ENCODE measurements at regions not wholly inside any gene's neighbourhood (a gene's known extent, or its start where the extent isn't known, plus 50 kb on each side); places are given as distances from the start of the nearest gene placed in this dataset.
A peak's percentile ranks its signal among the peaks of the same experiment; 100 is the strongest.
"Not testable (repeated sequence)": the region's sequence is repeated elsewhere in the genome, so short reads cannot be mapped to it uniquely, and the experiment has no call there.

DNA sequence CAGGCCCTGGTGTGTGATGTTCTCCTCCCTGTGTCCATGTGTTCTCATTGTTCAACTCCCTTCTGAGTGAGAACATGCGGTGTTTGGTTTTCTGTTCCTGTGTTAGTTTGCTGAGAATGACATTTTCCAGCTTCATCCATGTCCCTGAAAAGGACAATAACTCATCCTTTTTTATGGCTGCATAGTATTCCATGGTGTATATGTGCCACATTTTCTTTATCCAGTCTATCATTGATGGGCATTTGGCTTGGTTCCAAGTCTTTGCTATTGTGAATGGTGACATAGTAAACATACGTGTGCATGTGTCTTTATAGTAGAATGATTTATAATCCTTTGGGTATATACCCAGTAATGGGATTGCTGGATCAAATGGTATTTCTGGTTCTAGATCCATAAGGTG is 964.6 kb upstream of the CITED2 start:
- H3K9me3 Mint-ChIP-seq, H3K4me3 Mint-ChIP-seq: not testable (repeated sequence)
- H3K27me3 Mint-ChIP-seq = peaks cover 11% of the 10 kb centered on the region

DNA sequence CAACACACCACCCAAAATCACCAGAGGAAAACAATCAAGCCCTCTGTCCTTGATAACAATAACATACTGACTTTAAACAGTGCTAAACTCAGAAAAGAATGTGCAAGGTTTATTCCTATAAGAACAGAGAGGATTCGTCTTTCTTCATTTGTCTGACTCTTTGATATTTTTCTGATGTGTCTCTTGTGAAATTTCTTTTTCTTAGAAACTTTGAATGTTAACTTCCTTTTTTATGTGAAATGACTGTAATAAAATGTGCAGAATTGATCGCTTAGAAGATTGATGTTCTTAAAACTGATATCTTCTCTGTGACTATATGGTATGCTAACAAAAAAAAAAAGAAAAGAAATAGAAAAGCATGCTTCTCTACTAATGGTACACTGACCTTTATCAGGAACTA is 947.4 kb upstream of the CITED2 start:
- no peak for DNase-seq
- H3K4me3 Mint-ChIP-seq = no peak overlapping the region
- intact Hi-C loops (cut with micrococcal nuclease) = no loop called here
- H3K4me1 Mint-ChIP-seq (ENCODE audit: low read depth) = no peaks in the 10 kb centered on the region
- H3K27me3 Mint-ChIP-seq = peaks cover 2% of the 10 kb centered on the region
- ChIA-PET CTCF (no interaction called here), POLR2A (no interaction called here)
- no peaks in the 10 kb centered on the region for H3K36me3 Mint-ChIP-seq
- no peaks in the 10 kb centered on the region for H3K9me3 Mint-ChIP-seq
- no peak overlapping the region for H3K27ac Mint-ChIP-seq

More for the DNA sequence above, 964.6 kb upstream of the CITED2 start:
- H3K4me1 Mint-ChIP-seq (ENCODE audit: low read depth); DNase-seq; CTCF ChIA-PET; POLR2A ChIA-PET; intact Hi-C loops (cut with micrococcal nuclease); H3K36me3 Mint-ChIP-seq; H3K27ac Mint-ChIP-seq: not testable (repeated sequence)

DNA sequence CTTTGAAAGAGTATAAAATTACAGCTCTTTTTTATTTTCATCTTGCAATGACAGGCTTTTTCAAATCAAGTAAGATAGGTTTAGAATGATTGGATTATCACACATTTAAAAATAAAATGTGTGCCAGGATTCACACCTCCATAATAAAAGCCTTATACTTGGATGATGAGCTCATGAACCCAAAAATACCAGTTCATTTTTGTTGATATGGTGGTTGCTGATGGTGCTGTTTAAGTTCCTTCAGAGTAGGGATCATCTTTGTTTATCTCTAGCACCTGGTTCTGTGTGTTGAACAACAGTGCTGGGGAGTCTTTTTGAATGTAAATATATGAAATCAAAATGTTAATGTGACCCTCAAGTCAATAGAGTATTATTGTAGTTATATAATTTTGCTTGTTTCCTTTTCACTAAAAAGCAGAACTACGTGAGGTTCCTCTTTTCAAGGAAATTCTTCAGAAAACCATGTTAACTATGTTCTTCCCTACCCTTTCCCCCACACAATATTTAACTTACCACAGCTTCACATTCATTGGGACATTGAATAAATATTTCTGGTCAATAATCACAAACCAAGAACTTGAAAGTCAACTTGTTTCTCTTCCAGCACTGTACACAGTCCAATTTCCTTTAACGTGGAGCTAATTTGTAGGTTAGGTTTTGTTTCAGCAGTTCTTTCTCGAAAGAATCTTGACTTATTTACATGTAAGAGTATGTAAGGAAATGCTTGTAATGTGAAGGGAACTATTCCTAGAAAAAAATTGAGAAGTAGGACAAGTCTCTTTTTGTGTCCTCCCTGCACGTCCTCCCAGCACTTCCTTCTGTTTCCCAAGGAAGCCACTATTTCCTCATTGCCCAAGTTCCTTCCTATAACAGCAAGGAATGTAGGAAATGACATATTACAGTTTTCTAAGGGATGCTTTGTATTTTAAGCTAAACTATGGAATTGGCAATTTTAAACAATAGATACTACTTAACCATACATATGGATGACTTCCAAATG is 945.9 kb upstream of the CITED2 start:
- Mint-ChIP-seq H3K4me3 (no peak overlapping the region), H3K9me3 (no peaks in the 10 kb centered on the region), H3K27me3 (no peaks in the 10 kb centered on the region), H3K36me3 (no peaks in the 10 kb centered on the region), H3K4me1 (ENCODE audit: low read depth) (no peaks in the 10 kb centered on the region), H3K27ac (no peak overlapping the region)
- DNase-seq = no peak
- intact Hi-C loops (cut with micrococcal nuclease) = no loop called here
- ChIA-PET POLR2A (no interaction called here), CTCF (no interaction called here)

- POLR2A ChIA-PET = no interaction called here
Observed at GRCh38 chr6:140319209-140319608, 944.8 kb upstream of the CITED2 start.

GRCh38 chr6:140318408-140318807 is 944.0 kb upstream of the CITED2 start:
- Mint-ChIP-seq H3K27ac (no peak overlapping the region), H3K27me3 (no peaks in the 10 kb centered on the region), H3K4me3 (no peak overlapping the region), H3K36me3 (no peaks in the 10 kb centered on the region), H3K4me1 (ENCODE audit: low read depth) (no peaks in the 10 kb centered on the region), H3K9me3 (no peaks in the 10 kb centered on the region)
- DNase-seq = no peak
- ChIA-PET POLR2A (no interaction called here), CTCF (no interaction called here)
- intact Hi-C loops (cut with micrococcal nuclease) = no loop called here

More at GRCh38 chr6:140319209-140319608, 944.8 kb upstream of the CITED2 start:
- Mint-ChIP-seq H3K27me3 (no peaks in the 10 kb centered on the region), H3K36me3 (no peaks in the 10 kb centered on the region), H3K4me1 (ENCODE audit: low read depth) (no peaks in the 10 kb centered on the region), H3K4me3 (no peak overlapping the region), H3K27ac (no peak overlapping the region), H3K9me3 (no peaks in the 10 kb centered on the region)
- DNase-seq = no peak
- intact Hi-C loops (cut with micrococcal nuclease) = no loop called here
- CTCF ChIA-PET = no interaction called here

DNA sequence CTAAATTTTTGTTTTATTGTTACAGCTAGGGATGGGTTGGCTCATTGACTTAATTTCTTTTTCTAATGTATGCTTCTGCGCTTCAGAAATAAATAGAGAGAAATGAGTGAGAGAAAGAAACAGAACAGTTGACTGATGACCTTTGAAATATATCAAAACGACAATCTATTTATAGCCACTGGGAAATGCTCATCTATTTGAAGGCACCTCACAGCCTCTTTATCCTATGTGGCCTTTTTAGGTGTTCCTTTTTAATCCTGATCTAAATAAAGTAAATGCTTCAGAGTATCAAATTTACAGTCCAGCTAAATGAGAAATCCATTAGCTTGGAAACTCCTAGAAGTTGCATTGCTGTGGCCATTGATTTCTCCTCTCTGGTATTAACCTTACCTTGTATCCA is 943.5 kb upstream of the CITED2 start:
- H3K4me1 Mint-ChIP-seq (ENCODE audit: low read depth) = no peaks in the 10 kb centered on the region
- H3K27me3 Mint-ChIP-seq = no peaks in the 10 kb centered on the region
- no peak overlapping the region for H3K27ac Mint-ChIP-seq
- CTCF ChIA-PET = no interaction called here
- no peak for DNase-seq
- POLR2A ChIA-PET = no interaction called here
- no peaks in the 10 kb centered on the region for H3K9me3 Mint-ChIP-seq
- H3K36me3 Mint-ChIP-seq = no peaks in the 10 kb centered on the region
- intact Hi-C loops (cut with micrococcal nuclease) = no loop called here
- H3K4me3 Mint-ChIP-seq = no peak overlapping the region

- Mint-ChIP-seq H3K4me3 (no peak overlapping the region), H3K4me1 (ENCODE audit: low read depth) (no peaks in the 10 kb centered on the region), H3K27ac (no peak overlapping the region), H3K9me3 (no peaks in the 10 kb centered on the region), H3K27me3 (no peaks in the 10 kb centered on the region), H3K36me3 (no peaks in the 10 kb centered on the region)
- ChIA-PET CTCF (no interaction called here), POLR2A (no interaction called here)
- DNase-seq = peak; percentile 13
- intact Hi-C loops (cut with micrococcal nuclease) = no loop called here
Observed at GRCh38 chr6:140316966-140317365, 942.5 kb upstream of the CITED2 start.

GRCh38 chr6:140314682-140315081 is 940.2 kb upstream of the CITED2 start:
- no peak overlapping the region for H3K27ac Mint-ChIP-seq
- H3K27me3 Mint-ChIP-seq = no peaks in the 10 kb centered on the region
- no peak for DNase-seq
- no peaks in the 10 kb centered on the region for H3K36me3 Mint-ChIP-seq
- intact Hi-C loops (cut with micrococcal nuclease) = no loop called here
- H3K4me1 Mint-ChIP-seq (ENCODE audit: low read depth) = no peaks in the 10 kb centered on the region
- no peaks in the 10 kb centered on the region for H3K9me3 Mint-ChIP-seq
- H3K4me3 Mint-ChIP-seq = no peak overlapping the region
- POLR2A ChIA-PET = no interaction called here
- CTCF ChIA-PET = interaction anchor here (0.6 kb wide), 1 partner anchor 77 kb away, joined by 3 read pairs; no protein-coding TSS in a partner anchor

- H3K27ac Mint-ChIP-seq = no peak overlapping the region
- POLR2A ChIA-PET = no interaction called here
- DNase-seq = no peak
- H3K27me3 Mint-ChIP-seq = no peaks in the 10 kb centered on the region
- no peaks in the 10 kb centered on the region for H3K9me3 Mint-ChIP-seq
- H3K36me3 Mint-ChIP-seq = no peaks in the 10 kb centered on the region
- CTCF ChIA-PET = no interaction called here
- no peaks in the 10 kb centered on the region for H3K4me1 Mint-ChIP-seq (ENCODE audit: low read depth)
- H3K4me3 Mint-ChIP-seq = no peak overlapping the region
- intact Hi-C loops (cut with micrococcal nuclease) = no loop called here
Observed at GRCh38 chr6:140311146-140311545, 936.7 kb upstream of the CITED2 start.

DNA sequence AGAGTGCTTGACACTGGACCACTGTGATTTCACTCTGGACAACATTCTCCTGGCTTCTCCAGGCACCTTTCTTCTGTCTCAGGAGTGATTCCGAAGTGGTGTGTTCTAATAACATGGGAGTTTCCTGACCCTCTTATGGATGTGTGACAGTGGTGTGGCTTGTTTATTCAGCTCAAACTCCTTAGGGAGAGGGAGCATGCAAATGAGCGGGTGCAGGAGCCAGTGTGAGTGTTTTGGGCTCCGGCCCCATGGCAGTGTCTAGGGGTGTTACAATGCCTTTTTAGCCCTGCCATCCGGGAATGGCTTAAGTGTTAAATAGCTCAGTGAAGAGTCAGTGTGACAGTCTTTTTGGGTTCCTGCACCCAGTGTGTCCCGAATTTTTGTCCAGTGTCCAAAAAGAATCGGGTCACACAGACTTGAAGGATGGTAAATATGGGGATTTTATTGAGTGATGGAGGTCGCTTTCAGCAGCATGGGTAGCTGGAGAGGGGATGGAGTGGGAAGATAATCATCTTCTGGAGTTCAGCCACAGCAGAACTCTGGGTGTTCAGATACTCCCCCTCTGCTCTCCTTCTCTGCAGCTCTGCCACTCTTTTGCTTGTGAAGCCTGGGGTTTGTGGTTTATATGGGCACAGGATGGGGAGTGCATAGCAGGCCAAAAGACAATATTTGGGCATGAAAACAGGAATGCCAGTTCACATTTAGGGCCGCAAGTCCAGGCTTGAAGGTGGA is 928.9 kb upstream of the CITED2 start:
- CTCF ChIA-PET = no interaction called here
- Mint-ChIP-seq H3K36me3 (no peaks in the 10 kb centered on the region), H3K27me3 (peaks cover 2% of the 10 kb centered on the region), H3K9me3 (no peaks in the 10 kb centered on the region), H3K4me1 (ENCODE audit: low read depth) (no peaks in the 10 kb centered on the region), H3K27ac (no peak overlapping the region), H3K4me3 (no peak overlapping the region)
- POLR2A ChIA-PET = no interaction called here
- no peak for DNase-seq
- intact Hi-C loops (cut with micrococcal nuclease) = no loop called here

DNA sequence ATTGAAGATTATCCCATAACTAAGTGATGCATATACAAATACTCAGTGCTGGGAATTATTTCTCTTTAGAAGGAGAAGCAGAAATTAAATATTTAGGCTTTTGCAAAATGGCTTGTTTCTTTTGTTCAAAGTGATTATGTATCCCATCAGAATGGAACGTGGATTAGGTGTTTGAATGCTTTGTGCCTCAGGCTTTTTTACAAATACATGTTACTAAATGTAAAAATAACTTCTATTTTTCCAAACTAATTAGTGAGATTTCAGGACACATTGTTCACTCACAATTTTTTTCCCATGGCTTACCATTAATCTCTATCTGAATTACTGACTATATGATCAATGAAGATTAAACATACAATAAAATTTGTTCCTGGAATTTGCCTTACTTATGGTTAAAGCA is 925.9 kb upstream of the CITED2 start:
- DNase-seq = no peak
- H3K27me3 Mint-ChIP-seq = peaks cover 2% of the 10 kb centered on the region
- ChIA-PET CTCF (no interaction called here), POLR2A (no interaction called here)
- H3K36me3 Mint-ChIP-seq = no peaks in the 10 kb centered on the region
- intact Hi-C loops (cut with micrococcal nuclease) = no loop called here
- H3K4me3 Mint-ChIP-seq = no peak overlapping the region
- no peaks in the 10 kb centered on the region for H3K9me3 Mint-ChIP-seq
- no peaks in the 10 kb centered on the region for H3K4me1 Mint-ChIP-seq (ENCODE audit: low read depth)
- no peak overlapping the region for H3K27ac Mint-ChIP-seq

- no peak for DNase-seq
- no peaks in the 10 kb centered on the region for H3K36me3 Mint-ChIP-seq
- H3K4me3 Mint-ChIP-seq = no peak overlapping the region
- no peaks in the 10 kb centered on the region for H3K4me1 Mint-ChIP-seq (ENCODE audit: low read depth)
- ChIA-PET POLR2A (no interaction called here), CTCF (no interaction called here)
- H3K9me3 Mint-ChIP-seq = no peaks in the 10 kb centered on the region
- intact Hi-C loops (cut with micrococcal nuclease) = no loop called here
- no peak overlapping the region for H3K27ac Mint-ChIP-seq
- peaks cover 9% of the 10 kb centered on the region for H3K27me3 Mint-ChIP-seq
Observed at GRCh38 chr6:140289186-140289585, 914.7 kb upstream of the CITED2 start.
